ENCODE measurements at regions not wholly inside any gene's neighbourhood (a gene's known extent, or its start where the extent isn't known, plus 50 kb on each side); places are given as distances from the start of the nearest gene placed in this dataset.

GRCh38 chr4:117949621-117950020 lies 84.7 kb upstream of the NDST3 start:
- ChIA-PET POLR2A (no interaction called here), CTCF (no interaction called here)
- Mint-ChIP-seq H3K4me1 (no peaks in the 10 kb centered on the region), H3K36me3 (ENCODE audit: low read depth) (no peaks in the 10 kb centered on the region), H3K4me3 (no peak overlapping the region), H3K27me3 (no peaks in the 10 kb centered on the region), H3K9me3 (peaks cover 3% of the 10 kb centered on the region), H3K27ac (no peak overlapping the region)
- no peak for DNase-seq
- TF ChIP-seq, protein P1, sequence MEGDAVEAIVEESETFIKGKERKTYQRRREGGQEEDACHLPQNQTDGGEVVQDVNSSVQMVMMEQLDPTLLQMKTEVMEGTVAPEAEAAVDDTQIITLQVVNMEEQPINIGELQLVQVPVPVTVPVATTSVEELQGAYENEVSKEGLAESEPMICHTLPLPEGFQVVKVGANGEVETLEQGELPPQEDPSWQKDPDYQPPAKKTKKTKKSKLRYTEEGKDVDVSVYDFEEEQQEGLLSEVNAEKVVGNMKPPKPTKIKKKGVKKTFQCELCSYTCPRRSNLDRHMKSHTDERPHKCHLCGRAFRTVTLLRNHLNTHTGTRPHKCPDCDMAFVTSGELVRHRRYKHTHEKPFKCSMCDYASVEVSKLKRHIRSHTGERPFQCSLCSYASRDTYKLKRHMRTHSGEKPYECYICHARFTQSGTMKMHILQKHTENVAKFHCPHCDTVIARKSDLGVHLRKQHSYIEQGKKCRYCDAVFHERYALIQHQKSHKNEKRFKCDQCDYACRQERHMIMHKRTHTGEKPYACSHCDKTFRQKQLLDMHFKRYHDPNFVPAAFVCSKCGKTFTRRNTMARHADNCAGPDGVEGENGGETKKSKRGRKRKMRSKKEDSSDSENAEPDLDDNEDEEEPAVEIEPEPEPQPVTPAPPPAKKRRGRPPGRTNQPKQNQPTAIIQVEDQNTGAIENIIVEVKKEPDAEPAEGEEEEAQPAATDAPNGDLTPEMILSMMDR (IDR thresholded peaks at IDR 0.05) = no peak
- ATAC-seq (ENCODE audit: low read depth) = no peak
- intact Hi-C loops (cut with micrococcal nuclease) = no loop called here

- Mint-ChIP-seq H3K36me3 (ENCODE audit: low read depth) (no peaks in the 10 kb centered on the region), H3K4me1 (peaks cover 2% of the 10 kb centered on the region), H3K27me3 (no peaks in the 10 kb centered on the region), H3K9me3 (peaks cover 3% of the 10 kb centered on the region), H3K27ac (no peak overlapping the region), H3K4me3 (no peak overlapping the region)
- DNase-seq (no peak), ATAC-seq (ENCODE audit: low read depth) (no peak)
- TF ChIP-seq, protein P1 (IDR thresholded peaks at IDR 0.05) = no peak
- intact Hi-C loops (cut with micrococcal nuclease) = no loop called here
- ChIA-PET POLR2A (no interaction called here), CTCF (no interaction called here)
Observed at GRCh38 chr4:117957571-117957970, 76.7 kb upstream of the NDST3 start.

- H3K27ac Mint-ChIP-seq = no peak overlapping the region
- no peaks in the 10 kb centered on the region for H3K27me3 Mint-ChIP-seq
- intact Hi-C loops (cut with micrococcal nuclease) = no loop called here
- CTCF ChIA-PET = no interaction called here
- H3K4me3 Mint-ChIP-seq = no peak overlapping the region
- no peaks in the 10 kb centered on the region for H3K4me1 Mint-ChIP-seq
- H3K36me3 Mint-ChIP-seq (ENCODE audit: low read depth) = no peaks in the 10 kb centered on the region
- no peak for DNase-seq
- TF ChIP-seq, protein P1 (IDR thresholded peaks at IDR 0.05) = no peak
- peaks cover 6% of the 10 kb centered on the region for H3K9me3 Mint-ChIP-seq
- POLR2A ChIA-PET = no interaction called here
- no peak for ATAC-seq (ENCODE audit: low read depth)
Observed at GRCh38 chr4:117965622-117966021, 68.7 kb upstream of the NDST3 start.

DNA sequence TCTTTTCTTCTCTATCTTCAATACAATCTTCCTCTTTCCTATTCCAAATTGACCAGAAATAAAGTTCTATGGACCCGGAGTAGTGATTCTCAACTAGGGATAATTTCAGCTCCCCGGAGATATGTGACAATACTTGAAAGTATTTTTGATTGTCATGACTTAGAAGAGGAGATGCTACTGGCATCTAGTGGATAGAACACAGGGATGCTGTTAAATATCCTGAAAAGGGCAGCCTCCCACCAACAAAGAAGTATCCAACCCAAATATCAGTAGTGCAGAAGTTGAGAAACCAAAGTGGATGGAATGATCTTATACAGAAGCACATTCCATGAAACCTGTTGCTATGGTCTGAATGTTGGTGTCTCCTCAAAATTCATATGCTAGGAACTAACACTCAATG lies 65.7 kb upstream of the NDST3 start:
- H3K9me3 Mint-ChIP-seq = peaks cover 6% of the 10 kb centered on the region
- H3K27me3 Mint-ChIP-seq = no peaks in the 10 kb centered on the region
- TF ChIP-seq, protein P1 (IDR thresholded peaks at IDR 0.05) = no peak
- no peaks in the 10 kb centered on the region for H3K4me1 Mint-ChIP-seq
- ATAC-seq (ENCODE audit: low read depth) (no peak), DNase-seq (no peak)
- no peak overlapping the region for H3K27ac Mint-ChIP-seq
- no peaks in the 10 kb centered on the region for H3K36me3 Mint-ChIP-seq (ENCODE audit: low read depth)
- CTCF ChIA-PET = no interaction called here
- no peak overlapping the region for H3K4me3 Mint-ChIP-seq
- POLR2A ChIA-PET = no interaction called here
- intact Hi-C loops (cut with micrococcal nuclease) = no loop called here

DNA sequence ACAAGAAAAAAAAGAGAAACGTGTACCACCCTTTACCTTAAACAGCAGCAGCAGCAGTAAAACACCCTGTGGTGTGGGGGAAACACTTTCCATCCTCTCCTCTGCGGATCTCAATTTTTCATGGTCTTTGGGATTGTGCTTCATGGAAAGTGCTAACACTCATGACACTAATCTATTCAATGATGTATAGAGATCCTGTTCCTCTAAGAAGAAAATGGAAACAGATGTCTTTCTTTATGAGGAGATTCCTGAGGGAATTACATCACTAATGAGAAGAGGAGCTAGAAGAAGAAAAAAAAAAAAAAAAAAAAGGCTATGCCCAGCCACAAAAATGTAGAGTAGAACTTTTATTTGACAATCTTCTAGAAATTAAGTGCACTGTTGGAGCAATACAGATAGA lies 62.9 kb upstream of the NDST3 start:
- ATAC-seq (ENCODE audit: low read depth) (no peak), DNase-seq (no peak)
- Mint-ChIP-seq H3K36me3 (ENCODE audit: low read depth) (no peaks in the 10 kb centered on the region), H3K27me3 (no peaks in the 10 kb centered on the region), H3K27ac (no peak overlapping the region), H3K9me3 (peaks cover 4% of the 10 kb centered on the region), H3K4me1 (no peaks in the 10 kb centered on the region), H3K4me3 (no peak overlapping the region)
- ChIA-PET POLR2A (no interaction called here), CTCF (no interaction called here)
- TF ChIP-seq, protein P1 (IDR thresholded peaks at IDR 0.05) = no peak
- intact Hi-C loops (cut with micrococcal nuclease) = no loop called here
